ENCODE measurements at regions not wholly inside any gene's neighbourhood (a gene's known extent, or its start where the extent isn't known, plus 50 kb on each side); places are given as distances from the start of the nearest gene placed in this dataset.

DNA sequence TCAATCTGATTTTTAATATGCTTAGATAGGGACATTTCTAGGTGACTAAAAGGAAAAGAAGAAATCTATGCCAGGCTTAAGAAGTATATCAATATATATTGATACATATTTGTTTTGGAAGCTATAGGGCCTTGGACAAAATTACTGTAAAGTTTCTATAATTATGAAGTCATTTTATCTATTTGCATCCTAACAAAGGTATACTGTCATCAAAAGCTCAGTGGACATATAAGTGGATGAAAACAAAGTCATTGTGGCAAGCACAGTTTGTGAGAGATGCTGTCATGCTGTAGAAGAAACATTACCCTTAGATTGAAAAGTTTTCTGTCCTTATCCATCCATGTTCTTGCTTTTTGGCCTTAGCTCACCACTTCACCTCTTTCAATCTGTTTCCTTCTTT lies 140.3 kb upstream of the SPEF2 start:
- H3K9me2 ChIP-seq (replicated peaks; ENCODE audit: insufficient read depth, low read length), result no peaks in the 10 kb centered on the region
- H3K27me3 ChIP-seq (replicated peaks; ENCODE audit: insufficient read depth, low read length), result no peaks in the 10 kb centered on the region
- H3K4me2 ChIP-seq (ENCODE audit: low read depth, low read length), result no peak overlapping the region
- no peak overlapping the region for H2AFZ ChIP-seq (ENCODE audit: low read length)
- no peak for DNase-seq
- H3K4me3 ChIP-seq (ENCODE audit: low read length), result no peak overlapping the region
- H3K4me1 ChIP-seq (ENCODE audit: low read length), result peaks cover 11% of the 10 kb centered on the region
- H3K27ac ChIP-seq (ENCODE audit: low read length), result no peak overlapping the region
- no peaks in the 10 kb centered on the region for H4K20me1 ChIP-seq (ENCODE audit: insufficient read depth, low read length)
- H3K79me2 ChIP-seq (ENCODE audit: low read length), result no peaks in the 10 kb centered on the region
- H3K9me3 ChIP-seq (replicated peaks; ENCODE audit: insufficient read depth, low read length), result no peaks in the 10 kb centered on the region
- TF ChIP-seq, protein P1, sequence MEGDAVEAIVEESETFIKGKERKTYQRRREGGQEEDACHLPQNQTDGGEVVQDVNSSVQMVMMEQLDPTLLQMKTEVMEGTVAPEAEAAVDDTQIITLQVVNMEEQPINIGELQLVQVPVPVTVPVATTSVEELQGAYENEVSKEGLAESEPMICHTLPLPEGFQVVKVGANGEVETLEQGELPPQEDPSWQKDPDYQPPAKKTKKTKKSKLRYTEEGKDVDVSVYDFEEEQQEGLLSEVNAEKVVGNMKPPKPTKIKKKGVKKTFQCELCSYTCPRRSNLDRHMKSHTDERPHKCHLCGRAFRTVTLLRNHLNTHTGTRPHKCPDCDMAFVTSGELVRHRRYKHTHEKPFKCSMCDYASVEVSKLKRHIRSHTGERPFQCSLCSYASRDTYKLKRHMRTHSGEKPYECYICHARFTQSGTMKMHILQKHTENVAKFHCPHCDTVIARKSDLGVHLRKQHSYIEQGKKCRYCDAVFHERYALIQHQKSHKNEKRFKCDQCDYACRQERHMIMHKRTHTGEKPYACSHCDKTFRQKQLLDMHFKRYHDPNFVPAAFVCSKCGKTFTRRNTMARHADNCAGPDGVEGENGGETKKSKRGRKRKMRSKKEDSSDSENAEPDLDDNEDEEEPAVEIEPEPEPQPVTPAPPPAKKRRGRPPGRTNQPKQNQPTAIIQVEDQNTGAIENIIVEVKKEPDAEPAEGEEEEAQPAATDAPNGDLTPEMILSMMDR (IDR thresholded peaks at IDR 0.05; ENCODE audit: low read length), result no peak
- no peak for TF ChIP-seq EZH2phosphoT487 (IDR thresholded peaks at IDR 0.05; ENCODE audit: low read length)
- H3F3A ChIP-seq (ENCODE audit: insufficient read depth, low read length), result no peaks in the 10 kb centered on the region
- no peaks in the 10 kb centered on the region for H3K36me3 ChIP-seq (replicated peaks; ENCODE audit: insufficient read depth, low read length)
- no peak overlapping the region for H3K9ac ChIP-seq (ENCODE audit: low read length)

DNA sequence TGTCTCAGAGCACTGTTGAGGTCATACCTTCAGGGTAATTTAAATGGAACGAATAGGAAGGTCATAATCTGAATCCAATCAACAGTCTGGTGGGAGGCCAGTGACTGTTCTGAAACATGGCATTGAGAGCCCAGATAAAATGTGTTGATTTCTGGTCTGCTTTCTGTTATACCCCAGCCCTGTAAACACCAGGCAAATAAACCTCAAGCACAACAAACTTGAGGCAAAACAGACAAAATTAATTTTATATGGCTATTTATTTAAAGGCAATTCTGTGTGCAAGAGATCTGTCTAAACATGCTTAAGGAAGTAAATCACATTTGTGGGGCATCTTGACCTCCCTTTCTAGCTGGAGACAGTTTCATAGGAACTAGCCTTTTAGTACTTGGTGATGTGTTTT lies 140.9 kb upstream of the SPEF2 start:
- Histone ChIP-seq H2AFZ (ENCODE audit: low read length) (no peak overlapping the region), H3K36me3 (replicated peaks; ENCODE audit: insufficient read depth, low read length) (no peaks in the 10 kb centered on the region), H3K4me3 (ENCODE audit: low read length) (no peak overlapping the region), H3K9ac (ENCODE audit: low read length) (no peak overlapping the region), H3K79me2 (ENCODE audit: low read length) (no peaks in the 10 kb centered on the region), H3K27ac (ENCODE audit: low read length) (no peak overlapping the region), H3K9me3 (replicated peaks; ENCODE audit: insufficient read depth, low read length) (no peaks in the 10 kb centered on the region), H3F3A (ENCODE audit: insufficient read depth, low read length) (no peaks in the 10 kb centered on the region), H3K9me2 (replicated peaks; ENCODE audit: insufficient read depth, low read length) (no peaks in the 10 kb centered on the region), H3K4me2 (ENCODE audit: low read depth, low read length) (no peak overlapping the region), H3K4me1 (ENCODE audit: low read length) (peaks cover 11% of the 10 kb centered on the region), H4K20me1 (ENCODE audit: insufficient read depth, low read length) (no peaks in the 10 kb centered on the region), H3K27me3 (replicated peaks; ENCODE audit: insufficient read depth, low read length) (no peaks in the 10 kb centered on the region)
- TF ChIP-seq, protein P1 (IDR thresholded peaks at IDR 0.05; ENCODE audit: low read length), result no peak
- TF ChIP-seq EZH2phosphoT487 (IDR thresholded peaks at IDR 0.05; ENCODE audit: low read length), result no peak
- no peak for TF ChIP-seq EZH2 (optimal IDR thresholded peaks at IDR 0.05; ENCODE audit: low read depth, low read length)
- DNase-seq, result no peak

DNA sequence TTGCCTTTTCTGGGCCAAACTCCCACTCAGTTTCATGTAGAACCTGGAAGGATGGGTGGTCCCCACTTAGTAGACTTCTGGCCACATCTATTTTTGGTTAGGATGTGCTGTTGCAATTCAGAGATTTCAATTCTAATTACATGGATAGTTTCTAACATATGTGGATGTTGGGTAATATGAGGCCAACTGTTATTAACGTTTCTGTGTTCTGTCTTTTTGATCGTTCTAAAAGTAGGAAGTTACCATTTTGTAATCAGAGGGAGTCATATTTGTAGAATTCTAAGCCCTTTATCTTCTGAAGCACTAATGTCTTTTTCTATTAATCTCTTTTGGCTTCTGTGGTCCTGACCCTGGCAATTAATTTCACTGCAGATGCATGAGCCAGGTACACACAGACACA lies 141.6 kb upstream of the SPEF2 start:
- H3K27me3 ChIP-seq (replicated peaks; ENCODE audit: insufficient read depth, low read length), result no peaks in the 10 kb centered on the region
- no peaks in the 10 kb centered on the region for H3K79me2 ChIP-seq (ENCODE audit: low read length)
- peaks cover 11% of the 10 kb centered on the region for H3K4me1 ChIP-seq (ENCODE audit: low read length)
- H3K9me3 ChIP-seq (replicated peaks; ENCODE audit: insufficient read depth, low read length), result no peaks in the 10 kb centered on the region
- no peak overlapping the region for H2AFZ ChIP-seq (ENCODE audit: low read length)
- no peaks in the 10 kb centered on the region for H3K36me3 ChIP-seq (replicated peaks; ENCODE audit: insufficient read depth, low read length)
- H3K4me3 ChIP-seq (ENCODE audit: low read length), result no peak overlapping the region
- H3K9ac ChIP-seq (ENCODE audit: low read length), result no peak overlapping the region
- TF ChIP-seq EZH2phosphoT487 (IDR thresholded peaks at IDR 0.05; ENCODE audit: low read length), result no peak
- TF ChIP-seq, protein P1 (IDR thresholded peaks at IDR 0.05; ENCODE audit: low read length), result no peak
- no peak for TF ChIP-seq EZH2 (optimal IDR thresholded peaks at IDR 0.05; ENCODE audit: low read depth, low read length)
- no peak overlapping the region for H3K27ac ChIP-seq (ENCODE audit: low read length)
- H3K4me2 ChIP-seq (ENCODE audit: low read depth, low read length), result no peak overlapping the region
- no peak for DNase-seq
- H4K20me1 ChIP-seq (ENCODE audit: insufficient read depth, low read length), result no peaks in the 10 kb centered on the region
- H3F3A ChIP-seq (ENCODE audit: insufficient read depth, low read length), result no peaks in the 10 kb centered on the region
- no peaks in the 10 kb centered on the region for H3K9me2 ChIP-seq (replicated peaks; ENCODE audit: insufficient read depth, low read length)
